ENCODE measurements at regions not wholly inside any gene's neighbourhood (a gene's known extent, or its start where the extent isn't known, plus 50 kb on each side); places are given as distances from the start of the nearest gene placed in this dataset.

- Histone ChIP-seq H3K27ac (ENCODE audit: low read length in 2 of 2) (no peak overlapping the region), H2AFZ (ENCODE audit: insufficient read depth, low read depth, low read length, poor library complexity, severe bottlenecking) (no peak overlapping the region), H3K79me2 (ENCODE audit: control insufficient read depth, insufficient read depth, low read length) (no peaks in the 10 kb centered on the region), H3K4me2 (replicated peaks; ENCODE audit: low read depth, low read length, poor library complexity, severe bottlenecking) (no peak overlapping the region), H3K9ac (ENCODE audit: low read length) (no peak overlapping the region), H3K27me3 (replicated peaks in 1 of 4; ENCODE audit: control extremely low read depth in 1 of 4, control insufficient read depth in 3 of 4, insufficient read depth in 4 of 4, low read length in 3 of 4) (no peaks in the 10 kb centered on the region), H4K20me1 (ENCODE audit: control insufficient read depth, insufficient read depth, low read length, poor library complexity, severe bottlenecking) (no peaks in the 10 kb centered on the region), H3K9me3 (ENCODE audit: control extremely low read depth in 1 of 3, control insufficient read depth in 2 of 3, insufficient read depth in 1 of 3, low read length in 2 of 3) (no peaks in the 10 kb centered on the region), H3K4me3 (ENCODE audit: control extremely low read depth in 1 of 5, extremely low read depth in 1 of 5, insufficient read depth in 1 of 5, low read depth in 2 of 5, low read length in 4 of 5) (no peak overlapping the region), H3K36me3 (replicated peaks in 1 of 2; ENCODE audit: control extremely low read depth in 1 of 2, control insufficient read depth in 1 of 2, extremely low read depth in 1 of 2, insufficient read depth in 2 of 2, low read length in 1 of 2) (no peaks in the 10 kb centered on the region), H3K4me1 (ENCODE audit: control insufficient read depth in 2 of 2, insufficient read depth in 2 of 2, low read length in 2 of 2) (no peaks in the 10 kb centered on the region)
- POLR2A ChIA-PET, result no interaction called here
- CTCF ChIA-PET, result no interaction called here
- Mint-ChIP-seq H3K4me3 (no peak overlapping the region), H3K9me3 (ENCODE audit: insufficient read depth) (no peaks in the 10 kb centered on the region), H3K4me1 (no peaks in the 10 kb centered on the region), H3K27me3 (no peaks in the 10 kb centered on the region), H3K27ac (no peak overlapping the region)
- TF ChIP-seq EZH2 (IDR thresholded peaks at IDR 0.05; ENCODE audit: borderline replicate concordance, insufficient read depth, low read depth, low read length, poor library complexity, severe bottlenecking), result no peak
- no peak for TF ChIP-seq CTCF (IDR thresholded peaks at IDR 0.05)
- WGBS (ENCODE audit: insufficient coverage), result 91% methylated on average over 5 of the region's 8 CpGs
- DNase-seq, result no peak
- intact Hi-C loops (cut with micrococcal nuclease), result no loop called here
- ATAC-seq (ENCODE audit: low read depth), result no peak
Measured at GRCh38 chr2:6723865-6724604, 141.7 kb downstream of the CMPK2 start.

GRCh38 chr2:6724605-6725140, 141.0 kb downstream of the CMPK2 start:
- no peaks in the 10 kb centered on the region for H3K4me1 ChIP-seq (ENCODE audit: control insufficient read depth in 2 of 2, insufficient read depth in 2 of 2, low read length in 2 of 2)
- H3K27ac ChIP-seq (ENCODE audit: low read length in 2 of 2), result no peak overlapping the region
- H4K20me1 ChIP-seq (ENCODE audit: control insufficient read depth, insufficient read depth, low read length, poor library complexity, severe bottlenecking), result no peaks in the 10 kb centered on the region
- no peaks in the 10 kb centered on the region for H3K79me2 ChIP-seq (ENCODE audit: control insufficient read depth, insufficient read depth, low read length)
- H3K4me3 ChIP-seq (ENCODE audit: control extremely low read depth in 1 of 5, extremely low read depth in 1 of 5, insufficient read depth in 1 of 5, low read depth in 2 of 5, low read length in 4 of 5), result no peak overlapping the region
- DNase-seq (no peak), ATAC-seq (ENCODE audit: low read depth) (no peak)
- no peaks in the 10 kb centered on the region for H3K9me3 ChIP-seq (ENCODE audit: control extremely low read depth in 1 of 3, control insufficient read depth in 2 of 3, insufficient read depth in 1 of 3, low read length in 2 of 3)
- H3K36me3 ChIP-seq (replicated peaks in 1 of 2; ENCODE audit: control extremely low read depth in 1 of 2, control insufficient read depth in 1 of 2, extremely low read depth in 1 of 2, insufficient read depth in 2 of 2, low read length in 1 of 2), result no peaks in the 10 kb centered on the region
- POLR2A ChIA-PET, result no interaction called here
- no peak overlapping the region for H3K9ac ChIP-seq (ENCODE audit: low read length)
- Mint-ChIP-seq H3K4me1 (no peaks in the 10 kb centered on the region), H3K27me3 (no peaks in the 10 kb centered on the region), H3K9me3 (ENCODE audit: insufficient read depth) (no peaks in the 10 kb centered on the region), H3K27ac (no peak overlapping the region), H3K4me3 (no peak overlapping the region)
- 80% methylated on average over 1 of the region's 4 CpGs for WGBS (ENCODE audit: insufficient coverage)
- intact Hi-C loops (cut with micrococcal nuclease), result no loop called here
- no peaks in the 10 kb centered on the region for H3K27me3 ChIP-seq (replicated peaks in 1 of 4; ENCODE audit: control extremely low read depth in 1 of 4, control insufficient read depth in 3 of 4, insufficient read depth in 4 of 4, low read length in 3 of 4)
- H3K4me2 ChIP-seq (replicated peaks; ENCODE audit: low read depth, low read length, poor library complexity, severe bottlenecking), result no peak overlapping the region
- TF ChIP-seq CTCF (IDR thresholded peaks at IDR 0.05), result no peak
- no peak for TF ChIP-seq EZH2 (IDR thresholded peaks at IDR 0.05; ENCODE audit: borderline replicate concordance, insufficient read depth, low read depth, low read length, poor library complexity, severe bottlenecking)
- H2AFZ ChIP-seq (ENCODE audit: insufficient read depth, low read depth, low read length, poor library complexity, severe bottlenecking), result no peak overlapping the region
- CTCF ChIA-PET, result no interaction called here

Measured in B cell (primary cell).